GM21529 (cell line): ENCODE measurements at regions not wholly inside any gene's neighbourhood (a gene's known extent, or its start where the extent isn't known, plus 50 kb on each side); places are given as distances from the start of the nearest gene placed in this dataset.
"Not testable (repeated sequence)": the region's sequence is repeated elsewhere in the genome, so short reads cannot be mapped to it uniquely, and the experiment has no call there.

Experiments used
- ATAC-seq: cut with Tn5 transposase; IDR thresholded peaks from one replicate; pipeline ENCODE4 v1.9.1; 2021; ENCODE audit not compliant: unreplicated experiment

DNA sequence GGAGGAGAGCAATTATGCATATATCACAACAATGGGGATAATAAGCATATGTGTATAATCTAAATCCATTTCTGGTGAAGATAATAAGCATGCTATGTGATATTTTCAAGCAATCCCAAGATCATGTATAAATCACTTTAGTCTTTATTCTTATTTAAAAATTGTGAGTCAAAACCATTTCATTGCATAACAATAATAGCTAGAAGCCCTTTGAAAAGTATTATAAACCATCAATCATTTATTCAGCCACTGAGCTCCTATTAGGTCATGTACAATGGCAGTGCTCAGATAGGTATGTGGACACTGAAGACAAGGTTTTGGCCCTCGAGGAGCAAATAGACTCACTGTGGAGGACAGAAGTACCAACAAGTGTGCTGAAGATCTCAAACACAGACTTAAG is 113.1 kb downstream of the CDCA7 start:
- no peak for ATAC-seq

DNA sequence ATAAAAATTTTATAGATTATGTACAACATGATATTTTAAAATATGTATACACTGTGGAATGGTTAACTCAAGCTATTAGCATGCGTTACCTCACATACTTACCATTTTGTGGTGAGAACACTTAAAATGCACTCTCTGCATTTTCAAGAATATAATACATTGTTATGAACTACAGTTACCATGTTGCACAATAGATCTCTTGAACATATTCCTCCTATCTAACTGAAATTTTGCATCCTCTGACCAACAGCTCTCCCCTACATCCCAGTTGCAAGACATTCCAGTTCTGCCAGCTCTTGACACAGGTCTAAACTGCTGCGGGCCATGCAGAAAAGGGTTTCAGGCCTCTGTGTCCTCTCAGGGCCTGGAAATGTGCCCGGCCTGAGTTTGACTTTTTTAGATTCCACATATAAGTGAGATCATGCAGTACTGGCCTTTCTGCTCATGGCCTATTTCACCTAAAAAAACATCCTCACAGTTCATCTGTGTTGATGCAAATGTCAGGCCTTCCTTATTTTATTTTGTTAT is 113.7 kb downstream of the CDCA7 start:
- no peak for ATAC-seq

DNA sequence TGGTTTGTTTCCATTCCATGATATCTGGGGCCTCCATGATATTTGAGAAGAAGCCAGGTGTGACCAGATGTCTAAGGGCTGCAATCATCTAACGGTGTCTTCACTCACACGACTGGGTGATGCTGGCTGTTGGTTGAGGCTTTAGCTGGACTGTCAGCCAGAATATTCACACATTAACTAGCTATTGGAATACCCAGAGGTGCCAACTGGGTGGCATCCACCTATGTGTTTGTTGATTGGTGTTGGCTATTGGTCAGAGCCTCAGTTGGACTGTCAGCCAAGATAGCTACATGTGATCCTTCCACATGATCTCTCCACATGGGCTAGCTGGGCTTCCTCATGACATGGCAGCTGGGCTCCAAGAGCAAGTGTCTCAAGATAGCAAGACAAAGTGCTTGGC is 117.4 kb downstream of the CDCA7 start:
- ATAC-seq, result no peak

DNA sequence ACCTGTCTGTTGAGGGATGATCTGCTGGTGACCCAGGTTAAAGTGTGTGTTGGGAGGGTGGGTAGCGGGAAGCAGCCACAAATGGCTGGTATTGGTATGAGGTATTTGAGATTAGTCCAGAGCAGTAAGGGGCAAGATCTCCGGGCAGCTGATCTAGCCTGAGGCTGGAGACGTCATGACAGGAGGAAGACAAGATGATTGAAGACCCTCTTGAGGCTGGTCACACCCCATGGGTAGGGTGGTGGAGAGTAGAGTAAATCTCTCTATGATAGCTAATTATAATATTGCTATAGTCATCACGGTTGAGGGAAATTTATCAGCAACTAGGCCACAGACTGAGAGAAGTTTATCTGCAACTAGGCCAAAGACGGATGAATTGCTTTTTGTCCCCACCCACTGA is 128.5 kb downstream of the CDCA7 start:
- ATAC-seq, result no peak

DNA sequence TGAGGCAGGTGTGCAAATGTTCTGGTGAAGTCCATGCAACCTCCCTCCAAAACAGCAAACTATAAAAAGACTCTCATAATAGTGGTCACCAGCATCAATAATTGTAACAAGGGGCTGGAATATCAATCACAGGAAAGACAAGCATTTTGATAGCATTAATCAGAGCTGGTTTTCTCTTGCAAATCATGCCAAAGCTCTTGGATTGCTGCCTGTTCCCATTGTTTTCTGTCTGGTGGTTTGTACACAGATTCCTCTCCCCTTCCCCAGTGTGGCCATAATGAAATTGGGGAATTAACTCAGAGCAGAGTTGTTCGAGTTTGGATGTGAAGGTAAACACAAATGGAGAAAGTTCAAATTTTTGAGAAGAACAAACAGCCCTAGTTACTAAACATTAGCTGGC is 134.2 kb downstream of the CDCA7 start:
- no peak for ATAC-seq

DNA sequence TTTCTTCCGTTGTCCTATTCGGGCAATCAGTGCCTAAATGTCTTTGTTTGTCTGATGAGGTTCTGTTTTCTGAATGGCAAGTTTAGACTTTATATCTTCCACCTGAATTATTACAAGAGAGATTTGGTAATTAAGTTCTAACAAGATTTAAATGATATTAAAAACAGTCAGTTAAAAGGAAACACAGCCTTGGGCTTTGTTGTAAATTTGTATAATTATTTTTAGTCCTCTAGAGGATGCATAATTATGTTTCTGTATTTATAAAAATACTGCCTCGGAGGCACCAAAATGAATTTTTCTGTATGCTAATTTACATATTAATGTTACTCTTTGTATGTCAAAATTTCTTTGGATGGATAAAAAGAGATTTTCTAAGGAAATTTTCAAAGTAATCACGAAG is 136.7 kb downstream of the CDCA7 start:
- ATAC-seq, result no peak

DNA sequence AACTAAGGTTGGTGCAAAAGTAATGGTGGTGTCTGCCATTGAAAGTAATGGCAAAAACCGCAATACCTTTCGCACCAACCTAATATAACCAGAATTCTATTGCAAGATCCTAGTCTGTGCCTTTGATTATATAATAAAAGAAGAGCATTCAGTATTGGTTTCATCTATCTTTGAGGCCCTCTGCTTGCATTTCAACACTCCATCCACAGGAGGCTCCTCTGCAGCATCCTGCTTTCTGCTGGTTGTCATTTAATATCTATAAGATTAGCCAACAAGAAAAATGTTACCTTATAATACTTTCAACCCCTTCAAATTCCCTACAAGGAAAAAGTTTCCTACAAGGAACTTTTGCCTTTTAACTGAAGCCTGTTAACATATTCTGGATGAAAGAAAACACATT is 139.2 kb downstream of the CDCA7 start:
- ATAC-seq, result no peak

DNA sequence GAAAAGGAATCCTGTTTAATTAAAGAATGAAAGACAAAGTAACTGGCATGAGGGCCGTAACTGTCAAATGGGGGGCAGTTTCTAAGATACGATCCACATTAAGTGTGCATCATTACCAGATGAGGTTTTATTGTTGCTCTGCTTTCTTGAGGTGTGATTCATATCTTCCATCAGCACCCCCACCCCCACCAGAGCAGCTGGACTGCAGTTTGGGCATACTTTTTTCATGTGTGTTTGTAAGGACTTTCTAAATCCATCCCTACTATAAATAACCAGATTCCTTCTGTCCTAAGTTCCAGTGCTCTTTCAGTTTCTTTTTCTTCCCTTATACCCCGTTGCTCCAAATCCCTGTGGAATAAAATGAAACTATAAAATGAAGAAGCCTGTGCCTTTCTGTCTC is 142.1 kb downstream of the CDCA7 start:
- ATAC-seq, result no peak

DNA sequence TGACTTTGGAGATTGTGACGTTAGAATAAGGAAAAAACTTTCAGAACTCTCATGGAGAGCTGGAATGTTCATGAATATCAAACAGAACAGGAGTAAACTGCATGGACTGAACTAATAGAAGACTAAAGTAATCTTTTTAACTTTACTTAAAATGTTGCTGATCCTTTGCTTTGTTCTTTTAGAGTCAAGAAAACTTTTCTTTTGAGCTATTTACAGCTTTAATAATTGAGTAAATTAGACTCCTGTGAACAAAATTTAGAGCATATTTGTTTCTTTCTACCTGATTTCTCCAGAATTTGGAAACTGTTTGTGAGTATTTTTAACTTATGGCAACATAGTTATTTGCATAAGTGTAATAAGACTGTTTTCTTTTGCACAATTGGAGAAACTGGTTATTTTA is 146.3 kb downstream of the CDCA7 start:
- no peak for ATAC-seq

DNA sequence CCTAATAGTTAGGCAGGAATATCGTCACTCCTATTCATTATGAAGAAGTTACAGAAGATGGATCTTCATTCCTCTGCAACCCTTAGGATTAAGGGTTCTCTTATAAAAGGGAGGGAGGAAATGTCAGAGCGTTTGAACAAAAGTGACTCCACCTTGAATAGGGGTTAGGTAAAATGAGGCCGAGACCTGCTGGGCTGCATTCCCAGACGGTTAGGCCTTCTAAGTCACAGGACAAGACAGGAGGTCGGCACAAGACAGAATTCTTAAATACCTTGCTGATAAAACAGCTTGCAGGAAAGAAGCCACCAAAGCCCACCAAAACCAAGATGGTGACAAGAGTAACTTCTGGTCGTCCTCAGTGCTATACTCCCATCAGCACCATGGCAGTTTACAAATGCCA is 147.6 kb downstream of the CDCA7 start:
- no peak for ATAC-seq

DNA sequence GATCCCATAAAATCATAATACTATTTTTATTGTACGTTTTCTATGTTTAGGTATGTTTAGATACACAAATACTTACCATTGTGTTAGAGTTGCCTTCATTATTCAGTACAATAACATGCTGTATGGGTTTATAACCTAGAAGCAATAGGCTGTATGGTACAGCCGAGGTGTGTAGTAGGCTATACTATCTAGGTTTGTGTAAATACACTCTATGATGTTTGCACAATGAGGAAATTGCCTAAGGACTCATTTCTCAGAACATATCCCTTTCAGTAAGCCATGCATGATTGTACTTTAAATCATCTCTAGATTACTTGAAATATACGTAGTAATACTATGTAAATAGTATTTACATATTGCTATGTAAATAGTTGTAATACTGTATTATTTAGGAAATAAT is 156.7 kb downstream of the CDCA7 start:
- no peak for ATAC-seq

DNA sequence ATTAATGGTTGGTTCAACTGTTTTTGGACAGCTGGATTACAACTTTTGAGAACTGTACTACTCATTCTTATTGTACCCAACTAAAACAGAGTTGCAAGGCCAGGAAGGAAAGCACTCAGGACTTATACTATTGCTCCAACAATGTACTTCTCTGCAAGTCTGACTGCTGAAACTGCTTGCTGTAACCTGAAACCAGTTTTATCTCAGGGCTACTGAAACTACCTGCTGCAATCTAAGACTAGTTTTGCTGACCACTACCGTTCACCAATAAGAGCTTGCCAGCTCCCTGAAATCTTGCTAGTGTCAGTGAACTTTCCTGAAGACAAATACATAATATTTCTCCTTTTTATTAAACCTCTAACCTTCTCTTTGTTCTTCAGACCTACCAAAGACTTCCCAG is 157.3 kb downstream of the CDCA7 start:
- no peak for ATAC-seq

DNA sequence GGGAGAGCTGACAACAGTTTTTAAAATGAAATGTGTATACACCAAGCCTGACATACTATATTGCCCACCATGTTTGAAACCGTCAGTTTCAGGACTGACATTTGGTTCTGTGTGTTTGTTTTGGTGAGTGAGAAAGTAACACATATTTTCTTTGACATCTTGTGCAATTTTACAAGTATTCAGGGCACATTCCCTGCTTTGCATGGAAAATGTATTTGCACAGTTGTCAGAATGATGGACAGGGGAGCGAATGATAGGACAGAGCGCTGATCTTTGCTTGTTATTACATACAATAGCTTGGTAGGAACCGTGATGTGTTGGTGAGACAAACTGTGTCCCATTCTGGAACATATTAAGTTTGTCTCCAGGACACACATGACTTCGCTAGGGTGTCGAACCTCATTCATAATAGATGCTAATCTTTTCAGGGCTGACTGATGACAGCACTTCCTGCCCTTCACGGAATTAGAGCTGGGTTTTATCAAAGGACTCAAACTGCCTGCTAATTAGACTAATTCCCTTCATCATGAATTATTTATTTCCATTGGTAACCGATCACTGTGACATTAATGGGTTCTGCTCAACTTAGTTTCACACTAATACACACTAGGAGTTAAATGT is 158.5 kb downstream of the CDCA7 start:
- ATAC-seq, result no peak

DNA sequence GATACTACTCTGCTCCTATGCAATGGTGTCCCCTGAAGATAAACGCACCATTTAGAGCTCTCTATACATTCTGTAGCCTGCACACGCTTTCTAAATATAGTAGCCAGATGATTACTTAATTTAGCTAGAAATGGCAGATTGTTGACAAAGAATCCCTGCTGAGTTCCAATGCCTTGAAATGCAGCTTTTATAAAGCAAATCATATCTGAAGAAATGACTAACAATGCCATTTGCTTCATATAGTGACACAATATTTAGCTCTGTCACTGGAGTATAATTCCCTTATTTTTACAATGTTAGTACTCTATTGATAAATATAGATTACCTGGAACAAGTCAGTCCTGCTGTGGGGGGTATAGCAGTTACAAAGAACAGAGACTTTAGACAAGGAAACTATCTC is 166.2 kb downstream of the CDCA7 start:
- ATAC-seq, result no peak

DNA sequence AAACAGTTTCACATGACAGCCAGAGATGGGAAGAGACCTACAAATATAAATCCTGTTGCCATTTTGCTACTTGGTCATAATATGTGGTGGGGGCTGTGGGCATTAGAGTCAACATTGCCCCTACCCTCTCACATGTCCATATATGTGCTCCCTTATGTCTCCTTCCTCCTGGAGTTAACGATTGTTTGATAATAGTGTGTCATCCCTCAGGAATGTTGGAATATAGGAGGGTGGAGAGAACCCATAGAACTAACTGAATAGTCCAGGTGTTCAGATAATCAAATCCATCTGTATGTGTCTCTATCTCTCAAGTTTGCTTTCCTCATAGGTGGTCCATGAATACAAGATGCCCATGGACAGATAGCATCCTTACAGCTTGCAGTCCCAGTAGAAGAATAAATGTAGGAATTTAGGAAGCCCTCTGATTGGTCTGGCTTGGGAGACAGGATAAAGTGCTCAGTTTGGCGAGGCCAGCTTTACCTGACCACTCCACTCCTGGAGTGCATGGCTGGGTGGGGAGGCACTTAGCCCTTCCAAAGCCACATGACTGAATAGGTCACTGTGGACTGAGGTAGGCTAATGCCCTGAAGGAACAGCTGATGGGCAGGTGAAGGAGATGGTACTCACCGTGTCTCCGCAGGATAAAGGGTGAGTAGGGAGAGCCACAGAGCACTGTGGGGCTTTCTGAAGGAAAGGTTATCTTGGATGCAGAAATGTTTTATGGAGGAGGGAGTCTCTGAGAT is 166.9 kb downstream of the CDCA7 start:
- no peak for ATAC-seq

DNA sequence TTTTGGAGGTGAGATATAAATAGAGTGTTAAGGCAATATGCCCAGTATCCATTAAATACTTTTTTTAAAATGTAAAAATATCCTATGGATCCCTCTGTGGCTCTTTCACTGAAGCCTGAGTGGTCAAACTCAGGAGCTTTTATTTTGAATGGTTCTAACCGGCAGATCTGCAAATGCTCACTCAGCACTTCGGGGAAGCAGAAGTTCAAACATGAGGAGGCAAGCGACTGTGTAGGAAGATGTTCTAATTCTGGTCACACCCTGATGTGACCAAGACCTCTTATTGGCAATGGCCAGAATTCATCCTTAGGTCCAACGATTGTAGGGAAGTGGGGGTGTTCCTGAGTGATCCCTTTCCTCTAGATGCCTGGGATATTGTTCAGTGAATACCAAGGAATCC is 168.8 kb downstream of the CDCA7 start:
- no peak for ATAC-seq

DNA sequence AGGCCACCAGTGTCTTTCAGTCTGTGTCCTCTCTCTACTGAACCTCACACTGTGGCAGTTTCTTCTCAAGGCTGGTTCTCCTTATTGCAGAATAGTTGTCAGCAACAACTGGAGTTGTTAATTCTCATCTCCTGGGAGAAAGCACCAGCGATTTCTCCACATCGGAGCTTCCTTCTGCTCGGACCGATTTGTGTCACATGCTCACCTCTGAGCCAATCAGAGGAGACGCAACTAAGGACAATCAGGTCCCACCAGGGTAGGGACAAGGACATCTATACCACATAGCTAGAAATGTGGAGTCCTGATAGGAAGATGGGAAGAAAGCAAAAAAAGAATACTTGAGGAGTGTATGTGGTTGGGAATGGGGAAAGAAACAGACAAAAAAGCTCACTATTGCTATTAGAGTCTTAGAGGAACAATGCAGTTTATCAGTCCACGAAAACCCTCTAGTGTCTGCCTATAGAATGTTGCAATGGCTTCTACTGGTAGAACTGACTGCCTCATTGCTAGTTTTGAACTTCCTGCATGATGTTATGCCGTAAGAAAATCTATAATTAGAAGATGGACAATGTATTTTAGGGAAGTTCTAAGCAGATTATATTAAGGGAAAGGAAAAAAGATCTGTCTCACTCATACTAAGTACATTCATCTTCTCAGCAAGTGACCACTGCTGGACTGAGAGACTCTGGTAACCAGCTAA is 169.7 kb downstream of the CDCA7 start:
- ATAC-seq, result no peak

DNA sequence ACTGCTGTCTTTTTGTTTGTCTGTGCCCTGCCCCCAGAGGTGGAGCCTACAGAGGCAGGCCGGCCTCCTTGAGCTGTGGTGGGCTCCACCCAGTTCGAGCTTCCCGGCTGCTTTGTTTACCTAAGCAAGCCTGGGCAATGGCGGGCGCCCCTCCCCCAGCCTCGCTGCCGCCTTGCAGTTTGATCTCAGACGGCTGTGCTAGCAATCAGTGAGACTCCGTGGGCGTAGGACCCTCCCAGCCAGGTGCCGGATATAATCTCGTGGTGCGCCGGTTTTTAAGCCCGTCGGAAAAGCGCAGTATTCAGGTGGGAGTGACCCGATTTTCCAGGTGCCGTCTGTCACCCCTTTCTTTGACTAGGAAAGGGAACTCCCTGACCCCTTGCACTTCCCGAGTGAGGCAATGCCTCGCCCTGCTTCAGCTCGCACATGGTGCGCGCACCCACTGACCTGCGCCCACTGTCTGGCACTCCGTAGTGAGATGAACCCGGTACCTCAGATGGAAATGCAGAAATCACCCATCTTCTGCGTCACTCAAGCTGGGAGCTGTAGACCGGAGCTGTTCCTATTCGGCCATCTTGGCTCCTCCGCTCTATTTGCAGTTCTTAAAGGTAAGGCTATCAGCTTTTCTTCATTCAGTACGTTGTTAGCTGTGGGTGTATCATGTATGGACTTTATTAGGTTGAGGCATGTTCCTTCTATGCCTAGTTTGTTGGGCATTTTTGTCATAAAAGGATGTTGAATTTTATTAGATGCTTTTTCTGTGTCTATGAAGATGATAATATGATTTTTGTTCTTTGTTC is 178.3 kb downstream of the CDCA7 start:
- ATAC-seq, result not testable (repeated sequence)

DNA sequence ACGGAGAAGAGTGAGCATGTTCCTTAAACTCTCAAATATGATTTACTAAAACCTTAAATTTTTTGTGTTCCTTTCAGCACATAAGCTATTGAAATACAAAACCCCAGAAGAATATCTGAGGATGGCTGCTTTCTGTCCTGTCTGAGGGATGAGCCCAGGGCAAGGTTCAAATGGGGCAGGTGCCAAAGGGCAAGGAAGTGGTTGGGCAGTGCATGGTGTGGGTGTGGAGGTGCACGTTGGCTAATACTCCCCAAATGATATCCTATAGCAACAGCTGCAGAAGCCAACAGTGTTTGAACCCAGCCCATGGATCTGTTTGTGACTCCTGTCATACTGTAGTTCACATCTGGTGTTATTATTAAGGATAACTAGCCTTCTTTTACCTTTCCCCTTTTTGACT is 183.0 kb downstream of the CDCA7 start:
- ATAC-seq, result no peak

DNA sequence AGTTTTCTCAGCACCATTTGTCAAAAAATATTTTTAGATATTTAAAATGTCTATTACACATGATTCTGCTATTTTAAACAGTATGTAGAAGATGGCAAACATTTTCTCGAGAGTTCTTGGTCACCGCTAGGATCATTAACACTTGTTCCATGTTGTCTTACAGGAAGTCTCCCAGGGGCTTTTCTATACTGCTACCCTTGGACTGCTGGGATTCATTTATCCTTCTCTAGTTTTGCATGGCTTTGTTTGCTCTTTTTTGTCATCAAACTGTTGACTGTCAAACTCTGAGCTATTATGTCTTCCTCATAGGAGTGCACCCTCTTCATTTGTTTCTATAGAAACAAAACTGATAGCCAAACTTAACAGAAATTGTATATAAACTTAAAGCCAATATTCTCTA is 184.9 kb downstream of the CDCA7 start:
- ATAC-seq, result no peak

DNA sequence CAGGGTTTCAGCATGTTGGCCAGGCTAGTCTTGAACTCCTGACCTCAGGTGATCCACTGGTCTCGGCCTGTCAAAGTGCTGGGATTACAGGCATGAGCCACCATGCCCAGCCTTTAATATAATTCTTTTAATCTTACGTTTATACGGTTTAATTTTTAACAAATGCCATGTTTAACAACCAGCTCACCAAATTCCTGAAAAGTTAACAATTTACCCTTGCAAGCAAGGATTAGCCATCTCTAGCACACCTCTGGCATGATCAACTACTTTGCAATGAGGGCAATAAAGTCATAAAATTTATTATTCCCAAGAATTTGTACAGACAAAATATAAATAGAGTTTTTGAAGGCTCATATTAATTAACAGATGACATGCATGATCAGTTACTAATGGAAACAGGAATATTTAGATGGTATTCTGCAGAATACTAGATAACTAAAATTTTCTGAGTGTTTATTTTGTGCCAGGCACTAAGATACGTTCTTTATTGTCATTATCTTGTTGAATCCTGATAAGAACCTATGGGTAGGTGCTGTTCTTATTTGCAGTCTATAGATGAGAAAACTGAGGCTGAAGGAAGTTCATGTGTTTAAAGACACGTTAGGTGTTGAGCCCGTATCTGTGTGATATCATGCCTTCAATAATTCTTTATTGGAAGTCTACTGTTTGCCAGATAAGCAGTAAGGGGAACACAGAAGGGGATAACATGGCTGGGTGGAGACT is 190.1 kb downstream of the CDCA7 start:
- ATAC-seq, result no peak
